ENCODE measurements at regions not wholly inside any gene's neighbourhood (a gene's known extent, or its start where the extent isn't known, plus 50 kb on each side); places are given as distances from the start of the nearest gene placed in this dataset.

DNA sequence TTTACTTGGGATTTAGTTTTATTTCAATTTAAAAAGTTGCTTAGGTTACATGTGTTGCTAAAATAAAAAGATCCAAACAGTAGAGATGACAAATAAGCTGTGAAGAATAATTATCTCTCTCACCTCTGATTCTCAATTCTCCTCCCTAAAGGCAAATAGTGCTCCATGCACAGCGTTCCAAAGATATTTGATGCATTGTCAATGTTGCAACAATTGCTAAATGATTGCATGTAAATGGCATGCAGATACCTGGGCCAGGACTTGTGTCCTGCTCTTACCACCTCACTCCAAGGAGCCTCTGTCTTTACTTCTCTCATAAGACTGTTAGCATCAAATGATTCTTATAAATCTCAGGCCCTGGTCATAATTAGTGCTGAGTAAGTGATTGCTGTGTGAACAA is 217.7 kb downstream of the SEC23IP start:
- TF ChIP-seq, protein P1, sequence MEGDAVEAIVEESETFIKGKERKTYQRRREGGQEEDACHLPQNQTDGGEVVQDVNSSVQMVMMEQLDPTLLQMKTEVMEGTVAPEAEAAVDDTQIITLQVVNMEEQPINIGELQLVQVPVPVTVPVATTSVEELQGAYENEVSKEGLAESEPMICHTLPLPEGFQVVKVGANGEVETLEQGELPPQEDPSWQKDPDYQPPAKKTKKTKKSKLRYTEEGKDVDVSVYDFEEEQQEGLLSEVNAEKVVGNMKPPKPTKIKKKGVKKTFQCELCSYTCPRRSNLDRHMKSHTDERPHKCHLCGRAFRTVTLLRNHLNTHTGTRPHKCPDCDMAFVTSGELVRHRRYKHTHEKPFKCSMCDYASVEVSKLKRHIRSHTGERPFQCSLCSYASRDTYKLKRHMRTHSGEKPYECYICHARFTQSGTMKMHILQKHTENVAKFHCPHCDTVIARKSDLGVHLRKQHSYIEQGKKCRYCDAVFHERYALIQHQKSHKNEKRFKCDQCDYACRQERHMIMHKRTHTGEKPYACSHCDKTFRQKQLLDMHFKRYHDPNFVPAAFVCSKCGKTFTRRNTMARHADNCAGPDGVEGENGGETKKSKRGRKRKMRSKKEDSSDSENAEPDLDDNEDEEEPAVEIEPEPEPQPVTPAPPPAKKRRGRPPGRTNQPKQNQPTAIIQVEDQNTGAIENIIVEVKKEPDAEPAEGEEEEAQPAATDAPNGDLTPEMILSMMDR (IDR thresholded peaks at IDR 0.05; ENCODE audit: insufficient read depth, low read length, missing control alignments), result no peak
- no peak for DNase-seq (ENCODE audit: low read depth, low spot score)

DNA sequence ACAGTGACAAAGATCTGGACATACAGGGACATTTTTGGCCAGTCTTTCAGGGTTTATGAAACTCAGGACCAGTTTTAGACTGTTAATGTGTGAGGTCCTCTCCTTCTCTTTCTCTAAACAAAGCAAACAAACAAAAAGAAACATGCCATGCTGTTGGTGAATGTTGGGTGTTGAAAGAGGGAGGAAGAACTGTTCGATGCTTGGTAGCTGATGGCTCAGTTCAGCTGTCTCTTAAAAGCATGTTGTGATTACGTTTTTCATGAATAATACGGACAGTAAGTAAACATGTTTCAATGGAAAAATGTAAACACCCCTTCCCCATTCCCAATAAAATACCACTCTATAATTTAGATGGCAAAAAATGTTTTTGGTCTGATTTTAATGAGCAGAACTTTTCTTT is 219.1 kb downstream of the SEC23IP start:
- POLR2A ChIA-PET, result no interaction called here
- no peak for DNase-seq (ENCODE audit: low read depth, low spot score)
- CTCF ChIA-PET, result no interaction called here
- no peak overlapping the region for H3K4me3 ChIP-seq (ENCODE audit: low read depth, low read length)
- TF ChIP-seq, protein P1 (IDR thresholded peaks at IDR 0.05; ENCODE audit: insufficient read depth, low read length, missing control alignments), result no peak

More for the DNA sequence above, 217.7 kb downstream of the SEC23IP start:
- no peak overlapping the region for H3K4me3 ChIP-seq (ENCODE audit: low read depth, low read length)
- ChIA-PET POLR2A (no interaction called here), CTCF (no interaction called here)

DNA sequence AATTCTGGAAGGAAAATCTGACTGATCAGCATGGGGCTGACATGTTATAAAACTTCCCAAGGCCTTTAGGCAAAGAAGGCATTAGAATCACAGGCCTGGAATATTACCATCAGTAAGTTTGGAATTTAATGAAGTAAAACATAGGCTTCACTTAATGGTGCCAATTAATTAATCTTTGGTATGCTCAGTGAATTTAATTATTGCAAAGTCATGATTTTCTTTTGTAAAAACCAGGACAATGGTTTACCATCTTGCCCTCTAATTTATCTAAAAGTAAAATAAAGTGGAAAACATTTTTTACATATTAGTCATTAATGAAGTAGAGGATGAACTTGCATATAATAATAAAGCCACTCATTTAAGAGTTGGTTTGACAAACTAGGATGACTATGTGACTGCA is 220.3 kb downstream of the SEC23IP start:
- ChIA-PET POLR2A (no interaction called here), CTCF (no interaction called here)
- TF ChIP-seq, protein P1 (IDR thresholded peaks at IDR 0.05; ENCODE audit: insufficient read depth, low read length, missing control alignments), result no peak
- H3K4me3 ChIP-seq (ENCODE audit: low read depth, low read length), result no peak overlapping the region
- no peak for DNase-seq (ENCODE audit: low read depth, low spot score)

- no peak for DNase-seq (ENCODE audit: low read depth, low spot score)
- H3K4me3 ChIP-seq (ENCODE audit: low read depth, low read length), result no peak overlapping the region
- POLR2A ChIA-PET, result no interaction called here
- CTCF ChIA-PET, result no interaction called here
- TF ChIP-seq, protein P1 (IDR thresholded peaks at IDR 0.05; ENCODE audit: insufficient read depth, low read length, missing control alignments), result no peak
Measured at GRCh38 chr10:120115959-120116358, 223.4 kb downstream of the SEC23IP start.

DNA sequence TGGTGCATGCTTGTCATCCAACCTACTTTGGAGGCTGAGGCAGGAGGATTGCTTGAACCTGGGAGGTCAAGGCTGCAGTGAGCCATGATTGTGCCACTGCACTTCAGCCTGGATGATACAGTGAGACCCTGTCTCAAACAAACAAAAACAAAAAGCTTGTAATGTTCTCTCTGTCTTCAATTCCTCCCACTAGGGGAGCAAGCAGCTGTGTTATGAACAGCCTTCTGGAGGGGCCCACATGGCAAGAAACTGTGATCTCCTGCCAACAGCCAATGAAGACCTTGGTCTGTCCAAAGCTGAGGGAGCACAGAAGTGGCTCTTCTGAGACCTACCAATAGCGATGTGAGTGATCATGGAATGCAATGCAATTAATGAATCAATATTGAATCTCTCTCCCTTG is 229.2 kb downstream of the SEC23IP start:
- ChIA-PET CTCF (no interaction called here), POLR2A (no interaction called here)
- TF ChIP-seq, protein P1 (IDR thresholded peaks at IDR 0.05; ENCODE audit: insufficient read depth, low read length, missing control alignments), result no peak
- DNase-seq (ENCODE audit: low read depth, low spot score), result no peak
- H3K4me3 ChIP-seq (ENCODE audit: low read depth, low read length), result no peak overlapping the region

DNA sequence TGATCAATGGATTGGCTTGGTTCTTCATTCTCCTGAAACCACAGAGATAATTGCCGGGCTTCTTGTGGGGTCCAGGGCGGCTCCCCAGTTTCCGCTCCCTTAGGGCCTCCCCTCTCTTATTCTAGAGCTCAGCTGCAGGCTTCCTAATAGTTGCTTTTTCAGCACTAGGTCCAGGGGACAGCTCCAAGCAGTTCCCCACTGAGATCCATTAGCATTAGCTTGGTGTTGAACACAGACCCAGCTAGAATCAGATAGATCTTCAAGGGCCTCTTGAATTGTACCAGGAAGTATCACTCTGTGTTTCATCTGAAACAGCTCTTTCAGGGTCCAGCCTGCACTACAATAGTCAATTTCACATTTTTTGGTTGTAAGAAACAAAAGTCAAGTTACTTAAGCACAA is 238.7 kb downstream of the SEC23IP start:
- no peak overlapping the region for H3K4me3 ChIP-seq (ENCODE audit: low read depth, low read length)
- no peak for DNase-seq (ENCODE audit: low read depth, low spot score)
- POLR2A ChIA-PET, result no interaction called here
- CTCF ChIA-PET, result no interaction called here
- TF ChIP-seq, protein P1 (IDR thresholded peaks at IDR 0.05; ENCODE audit: insufficient read depth, low read length, missing control alignments), result no peak
